ENCODE measurements at regions not wholly inside any gene's neighbourhood (a gene's known extent, or its start where the extent isn't known, plus 50 kb on each side); places are given as distances from the start of the nearest gene placed in this dataset.

- Mint-ChIP-seq H3K27ac (ENCODE audit: unreplicated experiment) (no peak overlapping the region), H3K9me3 (ENCODE audit: low read depth, unreplicated experiment) (no peaks in the 10 kb centered on the region), H3K36me3 (ENCODE audit: insufficient read depth, unreplicated experiment) (no peaks in the 10 kb centered on the region), H3K4me1 (ENCODE audit: low read depth, unreplicated experiment) (no peaks in the 10 kb centered on the region), H3K4me3 (ENCODE audit: low read depth, unreplicated experiment) (no peak overlapping the region), H3K27me3 (ENCODE audit: unreplicated experiment) (peaks cover 14% of the 10 kb centered on the region)
- BruUV-seq (replicated peaks) = no TSS peak
- intact Hi-C loops (cut with micrococcal nuclease; ENCODE audit: unreplicated experiment) = no loop called here
- CTCF ChIA-PET = no interaction called here
- DNase-seq = no peak
- TF ChIP-seq CTCF (IDR thresholded peaks at IDR 0.05; ENCODE audit: unreplicated experiment) = no peak
Observed at GRCh38 chr6:111952274-111952673, 79.0 kb upstream of the FYN start.

- no peak overlapping the region for H3K27ac Mint-ChIP-seq (ENCODE audit: unreplicated experiment)
- no TSS peak for BruUV-seq (replicated peaks)
Observed at GRCh38 chr6:111952821-111953540, 79.7 kb upstream of the FYN start.

GRCh38 chr6:111956098-111956497 lies 82.8 kb upstream of the FYN start:
- TF ChIP-seq CTCF (IDR thresholded peaks at IDR 0.05; ENCODE audit: unreplicated experiment) = no peak
- no peaks in the 10 kb centered on the region for H3K36me3 Mint-ChIP-seq (ENCODE audit: insufficient read depth, unreplicated experiment)
- no peak overlapping the region for H3K4me3 Mint-ChIP-seq (ENCODE audit: low read depth, unreplicated experiment)
- H3K4me1 Mint-ChIP-seq (ENCODE audit: low read depth, unreplicated experiment) = no peaks in the 10 kb centered on the region
- H3K27me3 Mint-ChIP-seq (ENCODE audit: unreplicated experiment) = no peaks in the 10 kb centered on the region
- no peak for DNase-seq
- intact Hi-C loops (cut with micrococcal nuclease; ENCODE audit: unreplicated experiment) = no loop called here
- no TSS peak for BruUV-seq (replicated peaks)
- CTCF ChIA-PET = no interaction called here
- H3K27ac Mint-ChIP-seq (ENCODE audit: unreplicated experiment) = no peak overlapping the region
- H3K9me3 Mint-ChIP-seq (ENCODE audit: low read depth, unreplicated experiment) = no peaks in the 10 kb centered on the region

More at GRCh38 chr6:111952821-111953540, 79.7 kb upstream of the FYN start:
- intact Hi-C loops (cut with micrococcal nuclease; ENCODE audit: unreplicated experiment) = no loop called here
- CTCF ChIA-PET = no interaction called here
- H3K4me3 Mint-ChIP-seq (ENCODE audit: low read depth, unreplicated experiment) = no peak overlapping the region
- H3K9me3 Mint-ChIP-seq (ENCODE audit: low read depth, unreplicated experiment) = no peaks in the 10 kb centered on the region
- no peaks in the 10 kb centered on the region for H3K4me1 Mint-ChIP-seq (ENCODE audit: low read depth, unreplicated experiment)
- H3K36me3 Mint-ChIP-seq (ENCODE audit: insufficient read depth, unreplicated experiment) = no peaks in the 10 kb centered on the region
- TF ChIP-seq CTCF (IDR thresholded peaks at IDR 0.05; ENCODE audit: unreplicated experiment) = no peak
- no peak for DNase-seq
- peaks cover 14% of the 10 kb centered on the region for H3K27me3 Mint-ChIP-seq (ENCODE audit: unreplicated experiment)

- no peak for DNase-seq
- H3K36me3 Mint-ChIP-seq (ENCODE audit: insufficient read depth, unreplicated experiment) = no peaks in the 10 kb centered on the region
- CTCF ChIA-PET = interaction anchor here (0.7 kb wide), 1 partner anchor 1087 kb away, joined by 3 read pairs; no protein-coding TSS in a partner anchor
- intact Hi-C loops (cut with micrococcal nuclease; ENCODE audit: unreplicated experiment) = no loop called here
- no peaks in the 10 kb centered on the region for H3K27me3 Mint-ChIP-seq (ENCODE audit: unreplicated experiment)
- no peak for TF ChIP-seq CTCF (IDR thresholded peaks at IDR 0.05; ENCODE audit: unreplicated experiment)
- no TSS peak for BruUV-seq (replicated peaks)
- no peak overlapping the region for H3K27ac Mint-ChIP-seq (ENCODE audit: unreplicated experiment)
- no peak overlapping the region for H3K4me3 Mint-ChIP-seq (ENCODE audit: low read depth, unreplicated experiment)
- no peaks in the 10 kb centered on the region for H3K4me1 Mint-ChIP-seq (ENCODE audit: low read depth, unreplicated experiment)
- H3K9me3 Mint-ChIP-seq (ENCODE audit: low read depth, unreplicated experiment) = no peaks in the 10 kb centered on the region
Observed at GRCh38 chr6:111957623-111958315, 84.5 kb upstream of the FYN start.

Data from Calu3 (cell line).